ENCODE measurements at regions not wholly inside any gene's neighbourhood (a gene's known extent, or its start where the extent isn't known, plus 50 kb on each side); places are given as distances from the start of the nearest gene placed in this dataset.
"Not testable (repeated sequence)": the region's sequence is repeated elsewhere in the genome, so short reads cannot be mapped to it uniquely, and the experiment has no call there.

DNA sequence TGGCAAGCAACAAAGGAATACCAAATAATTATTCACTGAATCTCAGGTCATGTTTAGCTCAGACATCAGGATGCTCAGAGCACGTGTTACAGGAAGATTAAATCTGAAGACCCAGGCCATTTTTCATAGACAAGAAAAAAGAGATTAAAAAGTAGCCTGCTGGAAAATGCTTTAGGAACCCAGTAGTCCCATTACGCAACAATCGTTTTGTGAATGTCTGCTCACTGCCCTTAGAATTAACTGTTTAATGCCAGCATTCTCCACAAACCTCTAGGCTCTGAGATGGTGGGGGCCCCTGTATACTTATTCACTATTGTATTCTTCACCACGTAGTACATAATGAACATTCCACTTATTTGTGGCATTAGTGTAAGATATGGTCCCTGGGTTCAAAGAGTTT, 154.6 kb upstream of the NYAP2 start:
- DNase-seq = no peak

DNA sequence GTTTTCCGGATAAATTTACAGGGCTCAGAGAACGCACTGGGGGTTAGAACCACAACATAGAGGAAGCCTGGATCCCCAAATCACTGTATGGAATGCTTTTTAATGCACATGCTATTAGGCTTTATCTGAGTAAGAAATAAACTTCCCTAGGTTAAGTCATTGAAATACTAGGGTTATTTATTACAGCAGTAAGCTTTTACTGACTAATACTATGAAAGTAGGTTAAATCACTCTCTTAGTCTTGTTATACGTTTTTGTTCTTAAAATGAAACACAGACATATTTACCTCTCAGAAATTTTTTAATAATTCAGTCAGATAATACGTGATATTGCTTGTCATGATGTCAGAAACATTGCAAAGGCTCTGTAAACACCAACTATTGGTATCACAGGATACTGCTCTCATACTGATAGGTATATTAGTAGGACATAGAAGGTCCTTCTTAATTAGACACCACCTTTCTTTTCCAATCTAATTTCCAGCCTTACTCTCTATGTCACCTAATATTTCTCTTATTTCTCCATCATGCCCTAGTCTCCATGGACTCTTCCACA, 162.7 kb upstream of the NYAP2 start:
- DNase-seq = no peak

DNA sequence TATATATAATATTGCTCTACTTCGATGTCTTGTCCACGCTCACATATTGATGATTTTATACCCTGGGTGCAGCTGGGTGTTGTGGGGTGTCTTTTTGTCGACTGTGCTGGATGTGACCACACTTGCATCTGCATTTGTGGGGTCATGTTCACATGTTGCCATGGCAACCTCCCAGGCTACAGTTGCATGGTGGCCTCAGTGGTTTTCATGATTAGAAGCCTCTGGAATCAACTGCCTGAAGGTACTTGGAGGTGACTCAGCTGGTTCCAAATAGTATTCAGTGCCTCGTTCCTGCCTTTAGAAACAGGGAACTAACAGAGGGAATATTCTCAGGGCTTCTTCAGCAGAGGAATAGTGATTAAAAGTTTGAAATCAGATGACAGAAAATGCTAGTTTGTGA, 166.3 kb upstream of the NYAP2 start:
- no peak for DNase-seq

DNA sequence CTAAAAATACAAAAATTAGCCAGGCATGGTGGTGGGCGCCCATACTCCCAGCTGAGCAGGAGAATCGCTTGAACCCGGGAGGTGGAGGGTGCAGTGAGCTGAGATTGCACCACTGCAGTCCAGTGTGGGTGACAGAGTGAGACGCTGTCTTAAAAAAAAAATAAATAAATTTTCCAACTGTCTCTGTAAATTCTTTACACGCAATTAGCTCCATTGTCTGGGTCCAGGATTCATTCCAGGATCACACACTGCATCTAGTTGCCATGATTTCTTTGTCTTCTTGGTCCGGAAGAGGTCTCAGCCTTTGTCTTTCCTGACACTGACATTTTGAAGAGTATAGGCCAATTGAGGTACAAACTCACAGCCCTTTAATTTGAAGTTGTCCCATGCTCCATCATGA, 167.6 kb upstream of the NYAP2 start:
- no peak for DNase-seq

DNA sequence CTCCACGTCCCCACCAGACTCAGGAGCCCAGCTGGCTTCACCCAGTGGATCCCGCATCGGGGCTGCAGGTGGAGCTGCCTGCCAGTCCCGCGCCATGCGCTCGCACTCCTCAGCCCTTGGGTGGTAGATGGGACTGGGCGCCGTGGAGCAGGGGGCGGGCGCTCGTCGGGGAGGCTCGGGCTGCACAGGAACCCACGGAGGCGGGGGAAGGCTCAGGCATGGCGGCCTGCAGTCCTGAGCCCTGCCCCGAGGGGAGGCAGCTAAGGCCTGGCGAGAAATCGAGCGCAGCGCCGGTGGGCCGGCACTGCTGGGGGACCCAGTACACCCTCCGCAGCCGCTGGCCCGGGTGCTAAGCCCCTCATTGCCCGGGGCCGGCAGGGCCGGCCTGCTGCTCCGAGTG, 170.2 kb upstream of the NYAP2 start:
- not testable (repeated sequence) for DNase-seq

DNA sequence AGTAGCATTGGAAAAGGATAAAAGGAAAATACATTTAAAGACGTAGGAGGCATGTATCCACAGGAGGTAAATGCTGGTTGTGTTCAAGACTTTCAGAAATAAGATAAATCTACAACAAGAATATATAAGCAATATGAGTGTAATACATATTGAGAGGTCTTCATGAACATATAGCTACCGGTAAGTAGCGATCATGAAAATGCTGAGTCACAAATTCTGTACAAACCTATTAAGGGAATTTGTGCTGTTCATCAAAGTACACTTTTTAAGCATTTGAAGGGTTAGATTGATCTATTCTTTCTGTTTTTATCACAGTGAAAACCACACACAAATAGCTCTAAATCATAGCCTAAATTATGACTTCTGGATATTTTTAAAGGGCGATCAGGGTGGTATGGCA, 173.1 kb upstream of the NYAP2 start:
- DNase-seq = no peak

DNA sequence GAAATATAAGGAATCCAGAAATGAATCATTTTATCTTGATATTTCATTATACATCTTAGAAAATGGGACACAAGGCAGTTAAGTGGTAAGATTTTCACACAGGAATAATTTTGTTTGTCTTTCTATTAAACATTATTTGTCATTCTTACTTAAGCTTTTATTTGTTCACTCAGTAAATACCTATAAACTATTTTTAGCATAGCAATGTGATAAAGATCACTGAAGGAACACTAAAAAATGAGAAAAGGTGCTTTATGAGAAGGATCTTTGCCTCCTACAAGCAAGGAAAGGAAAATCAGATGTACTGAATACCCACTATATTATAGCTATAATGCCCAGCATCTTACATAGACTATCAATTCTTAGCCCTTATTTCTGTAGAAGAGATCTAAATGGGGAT, 176.2 kb upstream of the NYAP2 start:
- DNase-seq = no peak

DNA sequence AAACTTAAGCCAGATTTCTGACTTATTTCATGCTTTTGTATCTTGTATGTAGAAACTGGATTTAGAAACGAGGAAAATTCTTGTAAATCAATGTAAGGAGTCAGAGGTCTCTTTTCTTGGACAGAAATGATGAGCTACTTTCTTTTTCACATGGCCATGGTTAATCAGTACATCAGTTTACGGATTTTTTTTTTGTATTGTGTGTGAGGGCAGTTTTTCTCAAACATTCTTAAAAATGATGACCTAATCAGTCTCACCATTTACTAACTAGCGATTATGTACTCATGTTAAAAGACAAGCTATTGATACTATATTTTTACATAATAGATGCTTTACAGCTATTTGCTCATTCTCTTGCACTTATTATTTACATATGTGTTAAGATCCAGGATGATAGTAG, 165.2 kb upstream of the DOCK10 start:
- no peak for DNase-seq

DNA sequence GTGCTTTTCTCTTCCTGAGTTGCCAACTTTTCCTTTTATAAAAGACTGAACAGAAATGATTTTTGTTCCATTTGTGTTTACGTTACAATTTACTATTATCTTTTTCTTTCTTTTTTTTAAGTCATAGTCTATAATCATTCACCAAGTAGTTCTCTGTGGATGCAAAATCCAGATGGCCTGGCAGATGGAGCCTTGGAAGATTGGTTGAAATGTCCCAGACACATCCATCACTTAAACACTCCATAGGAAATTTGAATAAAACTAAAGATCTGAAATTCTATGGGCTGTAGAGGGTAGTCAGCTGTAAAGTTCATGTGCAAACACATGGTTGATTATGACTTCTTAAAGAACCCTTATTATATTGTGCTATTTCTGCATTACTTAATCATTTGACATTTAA, 164.8 kb upstream of the DOCK10 start:
- DNase-seq = peak; percentile 36

DNA sequence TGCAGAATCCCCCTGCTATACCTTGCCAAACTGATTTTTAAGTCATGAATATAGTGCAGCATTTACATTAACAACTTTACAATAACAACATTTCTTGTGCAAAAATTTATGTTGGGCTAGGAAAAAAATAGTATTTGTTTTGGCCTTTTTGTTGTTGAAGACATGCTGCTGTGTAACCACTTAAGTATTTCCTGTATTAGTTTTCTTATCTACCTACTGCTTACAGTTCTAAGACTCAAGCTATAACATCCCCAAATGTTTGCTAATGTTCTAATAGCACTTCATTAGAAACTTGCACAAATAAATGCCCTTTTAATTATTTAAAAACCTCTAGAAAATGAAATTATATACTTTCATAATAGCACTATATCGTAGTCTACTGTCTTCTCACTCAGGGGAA, 154.3 kb upstream of the DOCK10 start:
- DNase-seq = no peak

DNA sequence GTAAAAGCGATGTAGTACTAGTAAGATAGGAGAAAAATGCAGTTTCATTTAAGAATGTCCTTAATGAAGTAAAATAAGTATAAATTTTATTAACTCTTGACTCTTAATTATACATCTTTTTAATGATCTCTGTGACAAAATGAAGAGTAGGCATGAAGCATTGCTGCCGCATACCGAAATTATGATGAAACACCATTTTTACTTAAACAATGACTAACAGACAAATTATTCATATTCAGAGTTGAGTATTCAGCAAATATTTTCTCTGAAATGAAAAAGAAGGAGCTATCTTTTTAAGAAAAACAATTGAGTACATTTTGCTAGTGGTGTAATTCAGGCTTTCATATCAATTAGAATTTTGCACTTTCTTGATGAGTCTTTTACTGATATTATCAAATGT, 150.6 kb upstream of the DOCK10 start:
- no peak for DNase-seq

DNA sequence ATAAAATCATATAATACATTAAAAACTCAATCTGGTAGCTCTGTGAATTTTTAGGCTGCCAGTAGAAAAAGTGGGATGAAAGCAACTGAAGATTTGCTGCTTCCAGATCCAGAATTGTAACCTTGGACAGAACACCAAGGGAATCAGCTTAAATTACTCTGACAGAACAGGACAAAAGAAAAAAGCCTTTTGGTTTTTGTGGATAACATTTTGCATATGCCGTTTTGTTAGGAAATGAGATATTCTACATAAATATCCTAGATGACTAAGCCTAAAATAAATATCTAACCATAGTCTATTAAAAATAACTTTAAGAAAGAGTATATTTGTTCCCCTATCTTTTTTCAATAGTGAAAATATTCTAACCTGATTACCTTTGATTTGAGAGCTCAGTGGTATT, 148.7 kb upstream of the DOCK10 start:
- DNase-seq = no peak

DNA sequence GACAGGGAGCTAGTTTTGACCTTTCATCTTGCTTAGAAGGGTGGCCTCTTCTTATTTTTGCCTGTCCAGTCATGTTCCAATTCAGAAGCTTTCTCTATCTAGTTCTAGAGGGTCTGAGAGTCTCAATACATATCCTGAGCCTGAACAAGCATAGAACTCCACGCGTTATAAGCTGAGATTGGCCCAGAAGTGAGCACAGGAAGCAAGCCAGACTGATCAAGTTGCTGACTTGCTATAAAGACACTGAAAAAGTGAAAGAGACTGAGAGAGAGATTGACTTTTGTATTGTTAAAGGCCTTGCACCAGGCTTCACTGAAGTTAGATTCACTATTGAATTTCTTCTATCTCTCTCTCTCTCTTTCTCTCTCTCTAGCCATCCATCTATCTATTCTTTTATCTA, 142.7 kb upstream of the DOCK10 start:
- no peak for DNase-seq

DNA sequence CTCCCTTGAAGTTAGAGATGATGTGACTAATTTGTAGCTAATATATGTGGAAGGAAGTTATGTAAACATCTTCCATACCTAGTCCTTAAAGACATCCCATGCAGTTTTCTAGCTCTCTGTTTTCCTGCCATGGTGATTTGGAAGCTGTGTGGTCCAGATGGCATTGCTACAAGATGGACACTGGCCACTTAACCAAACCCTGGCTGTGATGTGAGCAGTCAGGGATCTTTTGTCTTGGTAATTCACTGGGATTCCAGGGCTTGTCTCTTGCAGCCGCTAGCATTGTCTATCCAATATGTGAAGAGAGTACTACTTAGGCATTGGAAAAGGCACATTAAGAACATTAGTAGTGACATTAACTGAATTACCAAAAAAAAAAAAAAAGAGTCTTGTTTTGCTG, 139.9 kb upstream of the DOCK10 start:
- no peak for DNase-seq

DNA sequence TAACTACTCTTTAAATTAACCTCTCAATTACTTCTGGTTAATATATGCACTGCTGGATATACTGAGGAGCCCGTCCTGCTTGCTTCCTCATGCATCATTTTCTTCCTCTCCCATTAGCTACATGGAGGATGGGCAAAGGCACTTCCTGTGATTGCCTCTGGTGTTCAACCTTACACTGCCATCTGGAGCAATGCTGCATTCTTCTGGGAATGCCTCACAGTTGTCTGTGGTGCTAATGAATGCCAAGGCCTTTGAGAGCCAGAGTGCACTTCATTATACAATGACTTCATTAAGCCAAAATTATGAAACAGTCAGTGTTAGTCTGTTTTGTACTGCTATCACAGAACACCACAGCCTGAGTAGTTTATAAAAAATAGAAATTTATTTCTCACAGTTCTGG, 134.8 kb upstream of the DOCK10 start:
- DNase-seq = no peak

DNA sequence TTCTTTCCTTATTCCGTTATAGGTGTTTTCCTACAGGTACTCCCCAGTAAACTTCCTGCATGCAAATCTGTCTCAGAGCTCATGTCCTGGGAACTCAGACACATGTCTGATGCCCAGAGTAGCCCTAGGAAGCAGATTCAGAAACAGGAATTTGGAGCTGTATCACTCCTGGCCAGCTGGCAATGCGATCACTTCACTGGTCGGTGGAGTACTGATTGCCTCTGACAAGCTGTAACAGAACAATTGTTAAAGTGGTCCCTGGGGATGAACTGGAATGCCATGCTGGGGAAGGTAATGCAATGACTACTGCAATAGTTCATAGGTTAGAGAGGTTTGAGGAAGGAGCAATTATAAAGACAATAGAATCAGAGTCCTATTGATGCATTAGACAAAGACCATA, 131.6 kb upstream of the DOCK10 start:
- DNase-seq = peak; percentile 20

DNA sequence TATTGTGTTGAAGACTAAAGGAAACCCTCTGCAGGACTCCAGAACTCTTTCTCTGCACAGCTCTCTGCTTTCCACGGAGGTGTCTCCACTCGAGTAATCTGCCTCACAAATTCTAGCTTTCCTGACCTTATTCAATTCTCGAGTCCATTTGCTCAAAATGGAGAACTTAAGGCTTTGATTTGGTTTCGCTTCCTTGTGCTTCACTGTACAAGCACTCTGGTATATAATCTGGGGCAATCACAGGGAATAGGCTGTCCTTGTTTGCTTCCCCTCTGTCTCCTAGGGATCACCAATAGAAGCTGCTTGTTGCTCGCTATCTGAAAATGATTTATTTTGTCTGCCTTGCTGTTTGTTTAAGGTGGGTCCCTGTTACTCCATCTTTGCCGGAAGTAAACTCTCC, 129.1 kb upstream of the DOCK10 start:
- no peak for DNase-seq

DNA sequence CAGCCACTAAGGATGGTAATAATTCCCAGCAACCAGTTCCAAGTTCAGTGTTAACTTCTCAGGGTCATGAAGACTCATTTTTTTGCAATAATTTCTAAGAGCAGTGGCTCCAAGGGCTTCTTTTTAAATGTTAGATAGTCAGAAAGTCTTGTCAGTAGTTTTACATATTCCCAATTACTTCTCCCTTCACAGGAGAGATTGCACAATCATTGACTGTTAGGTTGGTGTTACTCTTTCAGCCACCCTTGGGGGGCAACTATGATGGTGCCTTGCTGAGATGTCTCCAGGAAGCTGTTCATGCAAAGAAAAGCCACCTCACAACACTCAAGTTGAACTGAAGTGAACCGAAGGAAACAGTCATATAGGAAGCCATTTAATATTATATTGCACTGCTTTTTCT, 127.9 kb upstream of the DOCK10 start:
- DNase-seq = no peak

DNA sequence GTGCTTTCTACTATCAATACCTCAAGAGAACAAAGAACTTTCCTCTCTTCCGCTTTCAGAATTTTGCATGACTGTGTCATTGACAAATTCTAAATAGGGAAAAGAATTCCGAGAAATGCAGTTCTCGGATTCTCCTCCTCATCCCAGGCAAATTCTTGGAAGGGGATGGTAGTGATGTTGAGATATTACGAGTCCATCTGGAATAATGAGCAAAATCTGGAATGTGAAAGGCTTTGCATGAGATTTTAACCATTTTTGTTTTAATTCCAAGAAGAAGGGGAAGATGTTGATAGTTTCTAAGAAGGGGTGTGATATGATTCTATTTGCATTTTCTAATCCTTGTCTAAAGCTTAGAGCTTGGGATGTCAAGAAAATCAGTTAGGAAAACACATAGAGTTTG, 127.1 kb upstream of the DOCK10 start:
- no peak for DNase-seq

DNA sequence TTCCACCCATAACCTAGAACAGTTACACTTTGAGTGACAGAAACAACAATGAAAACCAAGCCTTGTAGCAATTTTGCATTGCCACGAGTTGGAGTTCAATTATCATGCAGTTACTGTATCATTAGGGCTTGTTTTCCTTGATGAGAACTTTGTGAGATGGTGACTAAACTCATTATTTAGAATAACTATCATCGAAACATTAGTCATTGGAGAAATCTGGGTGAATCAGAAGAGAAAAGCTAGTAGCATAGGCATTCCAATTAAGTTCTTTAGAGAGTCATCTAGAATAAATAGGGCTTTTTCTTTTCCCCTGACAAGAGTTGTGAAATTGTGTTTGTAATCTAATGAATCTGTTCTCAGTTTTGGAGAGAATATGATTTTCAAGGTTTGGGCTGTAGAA, 122.8 kb upstream of the DOCK10 start:
- DNase-seq = no peak

DNA sequence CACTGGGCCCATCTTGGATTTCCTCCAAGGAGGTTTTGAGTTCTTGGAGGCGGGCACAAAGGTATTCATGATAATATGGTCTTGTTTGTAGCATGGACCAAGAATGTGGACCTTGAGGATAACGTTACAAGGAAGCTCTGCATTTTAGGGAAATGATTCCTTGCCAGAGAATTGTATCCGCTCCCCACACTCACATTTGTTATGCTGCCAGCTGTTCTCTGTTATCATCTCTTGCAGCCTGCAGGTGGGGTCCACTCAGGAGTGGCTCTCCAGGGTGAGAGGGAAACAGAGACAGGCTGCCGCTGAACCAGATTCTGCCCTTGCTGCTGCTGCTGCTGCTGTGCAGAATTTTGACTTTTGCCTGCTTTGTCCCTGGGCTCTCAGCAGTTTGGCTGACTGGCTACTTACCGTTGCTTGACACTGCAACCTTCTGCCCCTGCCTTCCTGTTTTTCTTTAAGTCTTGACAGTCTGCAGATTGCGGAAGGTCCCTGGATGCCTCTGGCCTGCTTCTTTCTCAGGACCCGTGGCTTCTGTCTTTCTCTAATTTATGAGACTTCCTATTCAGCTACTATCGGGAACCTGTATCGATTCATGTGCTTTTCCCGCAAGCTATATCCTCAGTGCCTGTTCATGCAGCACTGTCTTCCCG, 122.3 kb upstream of the DOCK10 start:
- DNase-seq = peak; percentile 44

DNA sequence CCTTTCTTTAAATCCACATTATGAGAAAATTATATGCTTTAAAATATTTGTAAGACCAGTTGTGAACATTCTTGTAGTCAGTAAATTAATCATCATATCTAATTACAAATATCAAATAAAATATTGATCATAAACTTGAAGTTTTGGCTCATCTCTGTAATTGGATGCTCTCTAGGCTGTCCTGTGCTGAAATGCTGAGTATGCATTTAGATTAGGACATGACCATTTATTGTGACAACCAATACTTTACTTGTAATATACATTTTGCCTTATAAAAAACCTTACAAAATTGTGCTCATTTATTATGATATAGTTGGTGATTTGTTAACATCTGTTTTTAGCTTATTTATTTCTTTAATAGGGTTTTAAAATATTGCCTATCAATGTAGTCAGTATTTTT, 116.1 kb upstream of the DOCK10 start:
- no peak for DNase-seq

DNA sequence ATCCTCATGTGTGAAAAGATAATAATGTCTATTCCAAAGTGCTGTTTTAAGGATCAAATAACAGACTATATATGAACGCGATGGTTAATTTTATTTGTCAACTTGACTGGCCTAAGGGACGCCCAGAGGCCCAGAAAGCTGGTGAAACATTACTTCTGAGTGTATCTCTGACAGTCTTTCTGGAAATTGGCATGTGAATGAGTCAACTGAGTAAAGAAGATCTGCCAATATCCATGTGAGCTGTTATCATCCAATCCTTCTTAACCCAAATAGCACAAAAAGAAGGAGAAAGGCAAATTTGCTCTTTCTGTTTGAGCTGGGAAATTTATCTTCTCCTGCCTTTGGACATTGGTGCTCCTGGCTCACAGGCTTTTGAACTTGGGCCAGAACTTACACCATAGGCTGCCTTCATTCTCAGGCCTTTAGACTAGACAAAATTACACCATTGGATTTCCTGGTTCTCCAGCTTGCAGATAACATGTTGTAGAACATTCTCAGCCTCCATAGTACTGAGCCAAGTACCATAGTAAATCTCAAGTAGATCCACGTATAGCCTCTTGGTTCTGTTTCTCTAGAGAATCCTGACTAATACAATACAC, 114.7 kb upstream of the DOCK10 start:
- no peak for DNase-seq

DNA sequence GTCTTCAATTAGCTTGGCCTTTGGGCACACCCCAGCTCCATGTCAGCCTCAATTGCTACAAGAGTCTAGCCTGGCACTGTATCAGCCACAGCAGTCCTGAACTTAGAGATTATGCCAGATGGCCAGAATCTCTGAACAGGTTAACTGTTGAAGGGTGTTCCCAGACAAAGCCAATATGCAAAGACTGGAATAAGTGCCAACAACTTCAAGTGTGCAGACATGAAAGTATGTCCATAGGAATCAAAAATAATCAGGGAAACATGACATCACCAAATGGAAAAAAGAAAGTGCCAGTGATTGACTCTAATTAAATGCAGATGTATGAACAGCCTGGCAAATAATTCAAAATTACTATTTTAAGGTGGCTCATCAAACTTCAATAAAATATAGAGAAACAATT, 98.5 kb upstream of the DOCK10 start:
- no peak for DNase-seq

DNA sequence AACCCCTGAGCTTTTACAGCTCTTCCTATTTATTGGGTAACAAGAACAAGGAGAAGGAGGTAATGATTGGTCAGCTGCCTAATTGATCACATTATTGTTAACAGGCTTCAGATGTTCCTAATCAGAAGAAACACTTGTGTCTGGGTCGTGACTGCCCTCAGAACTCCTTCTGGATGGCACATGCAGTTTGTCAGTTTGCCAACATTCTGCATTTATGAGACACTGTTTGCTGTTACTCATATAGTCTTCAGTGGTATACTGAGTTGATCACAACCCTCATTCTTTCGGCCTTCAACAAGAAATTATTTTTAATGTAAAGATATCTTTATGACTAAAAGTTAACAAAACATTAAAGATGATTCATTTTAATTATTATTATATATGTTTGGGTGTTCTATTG, 95.7 kb upstream of the DOCK10 start:
- DNase-seq = no peak
